Left lung (tissue), 4 donors: ENCODE measurements at regions not wholly inside any gene's neighbourhood (a gene's known extent, or its start where the extent isn't known, plus 50 kb on each side); places are given as distances from the start of the nearest gene placed in this dataset.

Source experiments
- ATAC-seq: fragments of 200-7000 bp; cut with Tn5 transposase; one replicate; pipeline ENCODE4 v1.9.1; 2020; ENCODE audit warnings: moderate library complexity
- DNase-seq, 4 donors: peaks; one replicate each; pipeline ENCODE4 v3.0.0-alpha.2; 2013 to 2020
- H3K27ac ChIP-seq, 2 donors: fragments of 200-600 bp; sonication (generic) in 1 of 2; one replicate each; pipeline versions ENCODE4 v1.5.0 to v1.8.0; 2020 to 2021
- H3K27me3 ChIP-seq, 2 donors: fragments of 200-600 bp; sonication (generic) in 1 of 2; one replicate each; pipeline versions ENCODE4 v1.5.0 to v1.8.0; 2020 to 2021
- H3K36me3 ChIP-seq, 2 donors: fragments of 200-600 bp; sonication (generic) in 1 of 2; one replicate each; pipeline versions ENCODE4 v1.5.0 to v1.8.0; 2020 to 2021
- H3K4me1 ChIP-seq, 2 donors: fragments of 200-600 bp; one replicate each; pipeline ENCODE4 v1.8.0; 2021
- H3K4me3 ChIP-seq, 2 donors: fragments of 200-600 bp; sonication (generic) in 1 of 2; one replicate each; pipeline versions ENCODE4 v1.5.0 to v1.8.0; 2020 to 2021; ENCODE audit warnings: mild to moderate bottlenecking in 1 of 2
- H3K9me3 ChIP-seq, 2 donors: fragments of 200-600 bp; sonication (generic) in 1 of 2; one replicate each; pipeline versions ENCODE4 v1.5.0 to v1.8.0; 2020 to 2021
- intact Hi-C, 2 donors: fragments of 100-400 bp; cut with DNase I; formaldehyde crosslinking; loops; one replicate each; pipeline versions ENCODE4 v1.11.2 to v1.14.2; 2022
- TF ChIP-seq, protein P1 (sequence below), 2 donors: fragments of 200-600 bp; sonication (generic) in 1 of 2; IDR thresholded peaks; one replicate each; pipeline versions ENCODE4 v1.5.0 to v1.8.0; 2021; ENCODE audit warnings: antibody characterized with exemption in 2 of 2
- donor health status: DM: no; HTN: yes; CAD: no.
- donor health status: DM: no; HTN: no; CAD: no.

DNA sequence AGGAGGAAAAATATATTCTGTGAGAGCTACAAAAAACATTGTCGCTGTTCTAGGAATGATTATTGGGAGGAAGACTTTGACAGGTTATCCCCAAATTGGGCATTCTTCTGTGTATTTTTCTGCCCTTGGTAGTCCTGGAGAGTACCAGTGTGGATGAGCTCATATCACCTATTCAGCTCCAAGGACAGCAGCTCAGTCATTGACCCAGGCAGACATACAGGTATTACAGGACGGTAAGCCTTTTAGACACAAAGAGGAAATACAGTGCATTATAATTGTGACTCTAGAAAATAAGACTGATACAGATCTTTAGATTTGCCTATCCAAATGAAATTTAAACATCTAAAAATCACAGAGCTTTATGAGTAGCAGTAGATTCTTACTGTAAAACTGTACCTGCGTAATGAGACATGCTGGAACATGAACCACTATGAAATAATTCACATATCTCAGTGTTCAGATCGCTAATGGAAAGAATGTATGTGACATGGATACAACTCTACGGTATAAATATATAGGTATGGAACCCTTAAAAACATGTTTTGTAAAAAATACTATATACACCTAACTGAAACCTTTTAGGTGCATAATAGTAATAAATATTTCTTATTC, 56.0 kb downstream of the PLK2 start:
- Histone ChIP-seq H3K27ac (no peak overlapping the region), H3K9me3 (no peaks in the 10 kb centered on the region), H3K27me3 (no peaks in the 10 kb centered on the region), H3K36me3 (no peaks in the 10 kb centered on the region), H3K4me3 (no peak overlapping the region), H3K4me1 (no peaks in the 10 kb centered on the region)
- intact Hi-C loops, result no loop called here
- no peak for DNase-seq
- TF ChIP-seq, protein P1, sequence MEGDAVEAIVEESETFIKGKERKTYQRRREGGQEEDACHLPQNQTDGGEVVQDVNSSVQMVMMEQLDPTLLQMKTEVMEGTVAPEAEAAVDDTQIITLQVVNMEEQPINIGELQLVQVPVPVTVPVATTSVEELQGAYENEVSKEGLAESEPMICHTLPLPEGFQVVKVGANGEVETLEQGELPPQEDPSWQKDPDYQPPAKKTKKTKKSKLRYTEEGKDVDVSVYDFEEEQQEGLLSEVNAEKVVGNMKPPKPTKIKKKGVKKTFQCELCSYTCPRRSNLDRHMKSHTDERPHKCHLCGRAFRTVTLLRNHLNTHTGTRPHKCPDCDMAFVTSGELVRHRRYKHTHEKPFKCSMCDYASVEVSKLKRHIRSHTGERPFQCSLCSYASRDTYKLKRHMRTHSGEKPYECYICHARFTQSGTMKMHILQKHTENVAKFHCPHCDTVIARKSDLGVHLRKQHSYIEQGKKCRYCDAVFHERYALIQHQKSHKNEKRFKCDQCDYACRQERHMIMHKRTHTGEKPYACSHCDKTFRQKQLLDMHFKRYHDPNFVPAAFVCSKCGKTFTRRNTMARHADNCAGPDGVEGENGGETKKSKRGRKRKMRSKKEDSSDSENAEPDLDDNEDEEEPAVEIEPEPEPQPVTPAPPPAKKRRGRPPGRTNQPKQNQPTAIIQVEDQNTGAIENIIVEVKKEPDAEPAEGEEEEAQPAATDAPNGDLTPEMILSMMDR (IDR thresholded peaks at IDR 0.05), result no peak
- ATAC-seq, result no peak

DNA sequence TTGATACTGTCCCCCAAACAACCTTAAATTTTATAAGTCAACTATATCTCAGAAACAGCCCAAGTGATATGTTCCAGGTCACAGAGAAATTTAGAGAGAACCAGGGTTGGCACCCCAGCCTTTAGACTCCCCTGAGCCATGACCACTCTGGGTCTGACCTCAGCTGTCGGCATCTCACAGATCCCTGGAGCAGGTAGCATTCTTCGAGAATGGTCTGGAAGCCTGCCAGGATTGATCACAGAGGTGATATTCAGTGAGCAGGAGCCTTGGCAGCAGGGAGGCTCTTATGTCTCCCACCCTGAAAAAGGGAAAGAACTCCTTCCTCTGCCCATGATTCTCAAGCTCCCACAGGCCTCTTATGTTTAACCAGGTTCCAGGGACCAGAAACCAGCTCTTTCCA, 58.2 kb downstream of the PLK2 start:
- H3K4me3 ChIP-seq, result no peak overlapping the region
- intact Hi-C loops, result no loop called here
- no peaks in the 10 kb centered on the region for H3K36me3 ChIP-seq
- TF ChIP-seq, protein P1 (IDR thresholded peaks at IDR 0.05), result no peak
- DNase-seq (no peak), ATAC-seq (no peak)
- H3K27me3 ChIP-seq, result no peaks in the 10 kb centered on the region
- H3K9me3 ChIP-seq, result no peaks in the 10 kb centered on the region
- no peak overlapping the region for H3K27ac ChIP-seq
- H3K4me1 ChIP-seq, result no peaks in the 10 kb centered on the region

DNA sequence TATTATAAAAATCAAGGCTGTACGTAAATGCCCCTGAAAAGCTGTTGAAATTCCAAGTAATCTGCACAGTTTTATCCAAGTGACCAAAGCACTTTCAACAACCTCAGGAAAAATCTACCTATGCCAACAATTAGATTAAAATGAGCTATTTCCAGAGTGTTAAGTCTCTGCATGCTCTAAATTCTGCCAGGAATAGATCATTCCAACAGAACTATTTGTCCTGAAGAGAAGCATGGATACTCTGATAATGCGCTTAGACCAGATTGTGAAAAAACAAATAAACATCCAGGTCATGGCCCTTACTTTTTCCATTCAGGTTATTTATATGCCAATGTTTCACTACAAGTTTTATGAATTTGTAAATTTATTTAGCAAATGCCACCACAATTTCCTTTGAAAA, 59.1 kb downstream of the PLK2 start:
- DNase-seq, result no peak
- TF ChIP-seq, protein P1 (IDR thresholded peaks at IDR 0.05), result no peak
- intact Hi-C loops, result no loop called here
- H3K27ac ChIP-seq, result no peak overlapping the region
- H3K9me3 ChIP-seq, result no peaks in the 10 kb centered on the region
- H3K27me3 ChIP-seq, result no peaks in the 10 kb centered on the region
- H3K36me3 ChIP-seq, result no peaks in the 10 kb centered on the region
- H3K4me1 ChIP-seq, result no peaks in the 10 kb centered on the region
- ATAC-seq, result no peak
- no peak overlapping the region for H3K4me3 ChIP-seq

DNA sequence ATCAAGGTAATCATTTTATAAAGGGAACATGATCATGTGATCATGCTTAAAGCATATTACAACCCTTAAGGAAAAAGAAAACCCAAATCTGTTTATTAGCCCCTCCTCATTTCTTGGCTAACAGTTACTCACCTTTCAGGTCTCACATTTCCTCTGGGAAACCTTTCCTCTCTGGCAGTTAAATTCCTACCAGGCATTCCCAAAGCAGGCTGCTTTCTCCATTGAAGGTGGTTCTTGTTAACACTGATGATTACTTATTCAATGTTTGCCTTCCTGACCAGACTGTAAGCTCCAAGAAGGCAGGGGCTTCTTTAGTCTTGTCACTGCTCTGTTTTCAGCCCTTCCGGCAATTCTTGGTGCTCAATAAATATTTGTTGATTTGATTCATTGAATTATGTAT, 59.9 kb downstream of the PLK2 start:
- TF ChIP-seq, protein P1 (IDR thresholded peaks at IDR 0.05), result no peak
- ATAC-seq (no peak), DNase-seq (no peak)
- Histone ChIP-seq H3K4me3 (no peak overlapping the region), H3K27me3 (no peaks in the 10 kb centered on the region), H3K9me3 (no peaks in the 10 kb centered on the region), H3K27ac (no peak overlapping the region), H3K36me3 (no peaks in the 10 kb centered on the region), H3K4me1 (no peaks in the 10 kb centered on the region)
- intact Hi-C loops, result no loop called here

DNA sequence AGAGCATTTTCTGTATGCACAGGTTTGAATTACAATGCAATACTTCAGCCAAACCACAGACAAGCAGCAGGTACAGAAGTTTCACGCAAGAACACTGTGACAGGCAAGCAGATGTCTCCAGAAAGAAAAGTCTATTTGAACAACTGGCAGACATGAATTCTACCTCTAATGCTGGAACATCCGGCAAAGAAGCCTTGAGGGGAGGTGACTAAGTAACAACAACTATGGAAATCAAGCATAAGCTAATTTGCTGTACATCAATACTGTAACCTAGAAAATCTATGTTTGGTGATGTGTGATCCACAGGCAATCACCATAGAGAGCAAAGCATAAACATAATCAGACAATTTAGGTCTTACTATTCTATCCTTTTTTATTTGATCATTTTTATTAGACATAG, 65.5 kb downstream of the PLK2 start:
- H3K4me3 ChIP-seq, result no peak overlapping the region
- no peaks in the 10 kb centered on the region for H3K9me3 ChIP-seq
- no peak overlapping the region for H3K27ac ChIP-seq
- DNase-seq, result no peak
- H3K4me1 ChIP-seq, result no peaks in the 10 kb centered on the region
- TF ChIP-seq, protein P1 (IDR thresholded peaks at IDR 0.05), result no peak
- intact Hi-C loops, result no loop called here
- ATAC-seq, result no peak
- H3K36me3 ChIP-seq, result no peaks in the 10 kb centered on the region
- no peaks in the 10 kb centered on the region for H3K27me3 ChIP-seq
